Fibroblast of peridontal ligament (primary cell): ENCODE measurements at regions not wholly inside any gene's neighbourhood (a gene's known extent, or its start where the extent isn't known, plus 50 kb on each side); places are given as distances from the start of the nearest gene placed in this dataset.
"Not testable (repeated sequence)": the region's sequence is repeated elsewhere in the genome, so short reads cannot be mapped to it uniquely, and the experiment has no call there.

Experiments
- DNase-seq: peaks from one replicate; pipeline ENCODE4 v3.0.0-alpha.2; 2010; ENCODE audit errors: extremely low read depth

DNA sequence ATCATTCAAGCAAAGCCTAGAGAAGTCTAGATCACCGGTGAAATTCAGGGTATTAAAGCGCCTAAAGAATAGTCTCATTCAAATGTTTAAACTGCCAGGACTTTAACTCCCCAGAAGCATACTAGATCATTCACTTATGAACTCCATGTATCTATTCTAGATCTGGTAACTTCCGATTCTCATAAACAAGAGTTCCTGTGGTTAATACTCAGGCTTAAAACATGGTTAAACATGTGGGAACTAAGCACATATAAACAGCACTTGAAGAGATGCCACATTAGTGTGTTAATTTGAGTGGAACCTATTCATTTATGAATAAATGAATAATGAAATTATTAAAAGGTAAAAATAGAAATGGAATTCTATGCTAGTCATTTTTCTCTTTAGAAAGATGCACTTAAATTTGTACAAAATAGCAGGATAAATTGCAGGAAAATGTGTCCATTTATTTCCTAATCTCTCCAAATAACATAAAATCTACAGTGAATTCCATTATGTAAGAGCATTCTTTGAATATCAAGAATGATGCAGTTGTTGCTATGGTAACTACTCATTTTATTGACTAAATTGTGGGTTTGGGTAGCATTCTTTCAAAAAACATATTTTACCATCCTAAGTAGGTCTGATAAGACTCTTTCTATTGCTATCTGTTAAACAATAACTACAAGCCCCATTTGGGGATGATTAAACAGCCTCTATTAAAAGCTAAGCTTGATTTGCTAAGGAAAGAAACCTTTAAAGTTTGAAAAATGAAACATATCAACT lies 147.6 kb upstream of the TMEM168 start:
- DNase-seq = peak; percentile 80

- DNase-seq = no peak
Measured at GRCh38 chr7:112933598-112933997, 143.4 kb upstream of the TMEM168 start.

GRCh38 chr7:112930787-112931186 lies 140.6 kb upstream of the TMEM168 start:
- peak; percentile 94 for DNase-seq

DNA sequence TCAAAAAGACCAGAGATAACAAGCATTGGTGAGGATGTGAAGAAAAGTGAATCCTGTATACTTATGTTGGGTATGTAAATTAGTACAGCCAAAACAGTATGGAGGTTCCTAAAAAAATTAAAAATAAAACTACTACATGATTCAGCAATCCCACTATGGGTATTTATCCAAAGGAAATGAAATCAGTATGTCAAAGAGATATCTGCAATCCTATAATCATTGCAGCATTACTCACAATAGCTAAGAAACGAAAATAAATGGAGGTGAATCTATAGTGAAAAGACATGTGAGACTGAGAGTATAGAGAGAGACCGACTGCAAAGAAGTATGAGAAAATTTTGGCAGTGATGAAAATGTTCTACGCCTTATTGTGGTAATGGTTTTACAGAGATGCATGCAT lies 139.2 kb upstream of the TMEM168 start:
- peak; percentile 51 for DNase-seq

- no peak for DNase-seq
Measured at GRCh38 chr7:112926018-112926417, 135.8 kb upstream of the TMEM168 start.

DNA sequence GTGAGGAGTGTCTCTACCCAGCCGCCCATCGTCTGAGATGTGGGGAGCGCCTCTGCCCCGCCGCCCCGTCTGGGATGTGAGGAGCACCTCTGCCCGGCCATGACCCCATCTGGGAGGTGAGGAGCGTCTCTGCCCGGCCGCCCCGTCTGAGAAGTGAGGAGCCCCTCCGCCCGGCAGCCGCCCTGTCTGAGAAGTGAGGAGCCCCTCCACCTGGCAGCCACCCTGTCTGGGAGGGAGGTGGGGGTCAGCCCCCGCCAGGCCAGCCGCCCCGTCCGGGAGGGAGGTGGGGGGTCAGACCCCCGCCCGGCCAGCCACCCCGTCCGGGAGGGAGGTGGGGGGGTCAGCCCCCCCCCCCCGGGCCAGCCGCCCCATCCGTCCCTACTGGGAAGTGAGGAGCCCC lies 132.4 kb upstream of the TMEM168 start:
- DNase-seq = not testable (repeated sequence)

DNA sequence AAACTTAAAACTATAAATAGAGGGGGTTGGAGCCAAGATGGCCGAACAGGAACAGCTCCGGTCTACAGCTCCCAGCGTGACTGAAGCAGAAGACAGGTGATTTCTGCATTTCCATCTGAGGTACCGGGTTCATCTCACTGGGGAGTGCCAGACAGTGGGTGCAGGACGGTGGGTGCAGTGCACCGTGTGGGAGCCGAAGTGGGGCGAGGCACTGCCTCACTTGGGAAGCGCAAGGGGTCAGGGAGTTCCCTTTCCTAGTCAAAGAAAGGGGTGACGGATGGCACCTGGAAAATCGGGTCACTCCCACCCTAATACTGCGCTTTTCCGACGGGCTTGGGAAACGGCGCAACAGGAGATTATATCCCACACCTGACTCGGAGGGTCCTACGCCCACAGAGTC lies 126.2 kb upstream of the TMEM168 start:
- not testable (repeated sequence) for DNase-seq

DNA sequence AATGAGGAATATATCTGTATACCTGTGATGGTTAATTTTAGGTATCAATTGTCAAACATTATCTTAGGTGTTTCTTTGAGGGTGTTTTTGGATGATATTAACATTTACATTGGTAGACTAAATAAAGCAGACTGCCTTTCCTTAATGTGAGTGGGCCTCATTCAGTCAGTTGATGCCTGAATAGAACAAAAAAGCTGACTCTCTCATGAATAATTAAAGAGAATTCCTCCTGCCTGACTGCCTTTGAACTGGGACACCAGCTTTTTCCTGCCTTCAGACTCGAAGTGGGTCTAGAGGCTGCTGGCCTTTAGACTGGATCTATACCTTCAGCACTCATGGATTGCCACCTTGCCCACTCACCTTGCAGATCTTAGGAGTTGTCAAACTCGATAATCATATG lies 117.9 kb upstream of the TMEM168 start:
- DNase-seq = no peak

DNA sequence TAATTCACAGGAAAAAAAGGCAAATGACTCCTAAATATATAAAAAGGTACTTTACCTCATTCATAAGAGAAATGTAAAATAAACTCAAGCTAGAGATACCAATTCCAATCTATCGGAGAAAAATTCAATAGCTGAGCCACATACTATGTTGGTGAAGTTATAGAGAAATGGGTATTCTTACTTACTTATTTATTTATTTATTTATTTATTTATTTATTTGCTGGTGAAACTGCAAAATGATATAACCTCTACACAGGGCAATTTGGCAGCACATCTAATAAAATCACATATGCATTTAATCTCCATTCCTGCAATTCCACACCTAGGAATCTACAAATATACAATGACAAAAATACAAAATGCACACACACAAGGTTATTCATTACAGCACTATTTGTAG lies 117.5 kb upstream of the TMEM168 start:
- DNase-seq = no peak

- DNase-seq = no peak
Measured at GRCh38 chr7:112905950-112906349, 115.8 kb upstream of the TMEM168 start.

GRCh38 chr7:112905413-112905812 lies 115.2 kb upstream of the TMEM168 start:
- DNase-seq = no peak

GRCh38 chr7:112898432-112899290 lies 108.5 kb upstream of the TMEM168 start:
- DNase-seq = peak; percentile 85

DNA sequence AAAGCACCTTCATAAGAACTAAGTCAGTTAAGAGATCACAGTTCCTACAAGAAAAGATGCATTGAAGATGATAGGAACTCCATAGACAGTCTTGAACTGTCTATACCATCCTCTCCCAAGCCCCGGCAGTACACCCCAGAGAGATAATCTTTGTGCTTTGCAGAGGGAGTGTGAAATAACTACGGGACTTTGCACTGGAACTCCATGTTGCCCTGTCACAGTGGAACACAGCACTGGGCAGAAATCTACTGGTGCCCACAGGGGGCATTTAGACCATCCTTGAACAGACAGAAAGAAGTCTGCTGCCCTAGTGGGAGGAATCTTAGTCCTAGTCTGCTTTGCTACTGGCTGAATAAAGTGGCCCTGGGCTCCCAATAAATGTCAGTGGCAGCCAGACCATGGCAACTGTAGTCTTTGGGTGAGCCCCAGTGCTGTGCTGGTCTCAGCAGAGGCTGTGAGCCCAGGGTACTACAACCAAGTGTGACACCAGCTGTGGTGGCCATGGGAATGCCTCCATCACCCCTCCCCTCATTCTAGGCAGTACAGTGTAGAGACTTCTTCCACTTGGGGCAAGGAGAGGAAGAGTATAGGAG lies 107.7 kb upstream of the TMEM168 start:
- DNase-seq = no peak

DNA sequence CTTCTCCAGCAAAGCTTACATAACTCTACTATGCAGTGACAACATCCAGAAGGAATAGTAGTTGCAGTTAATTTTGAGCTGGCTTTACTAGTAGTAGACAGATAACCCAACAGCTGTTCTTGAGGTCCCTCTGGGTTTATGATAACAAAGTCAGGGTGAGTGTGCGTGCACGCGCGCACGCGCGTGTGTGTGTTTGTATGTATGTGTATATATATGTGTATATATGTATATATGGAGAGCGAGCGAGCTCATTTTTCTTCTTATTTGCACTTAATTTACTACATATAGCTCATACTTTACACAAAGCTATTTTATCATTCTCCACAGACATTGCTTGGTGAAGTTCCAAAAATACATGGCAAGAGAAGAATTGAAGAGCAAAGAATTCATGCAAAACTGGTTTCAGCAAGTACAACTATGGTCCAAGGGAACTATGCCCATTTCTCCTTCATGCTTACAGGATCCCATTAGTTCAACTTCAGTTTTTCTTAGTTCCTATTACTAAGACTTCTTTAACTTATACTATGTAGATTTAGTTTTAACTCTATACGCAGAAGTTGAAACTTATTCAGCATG lies 105.9 kb upstream of the TMEM168 start:
- DNase-seq = no peak

DNA sequence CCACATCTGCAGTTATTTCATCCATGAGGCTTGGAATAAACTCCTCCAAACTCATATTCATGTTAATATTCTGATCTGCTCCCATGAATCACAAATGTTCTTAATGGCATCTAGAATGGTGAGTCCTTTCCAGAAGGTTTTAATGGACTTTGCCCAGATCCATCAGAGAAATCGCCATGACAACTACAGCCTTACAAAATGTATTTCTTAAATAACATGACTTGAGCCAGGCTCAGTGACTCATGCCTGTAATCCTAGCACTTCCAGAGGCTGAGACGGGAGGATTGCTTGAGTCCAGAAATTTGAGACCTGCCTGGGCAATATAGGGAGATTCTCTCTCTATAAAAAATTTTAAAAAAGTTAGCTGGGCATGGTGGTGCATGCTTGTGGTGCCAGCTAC lies 102.1 kb upstream of the TMEM168 start:
- DNase-seq = peak; percentile 78

DNA sequence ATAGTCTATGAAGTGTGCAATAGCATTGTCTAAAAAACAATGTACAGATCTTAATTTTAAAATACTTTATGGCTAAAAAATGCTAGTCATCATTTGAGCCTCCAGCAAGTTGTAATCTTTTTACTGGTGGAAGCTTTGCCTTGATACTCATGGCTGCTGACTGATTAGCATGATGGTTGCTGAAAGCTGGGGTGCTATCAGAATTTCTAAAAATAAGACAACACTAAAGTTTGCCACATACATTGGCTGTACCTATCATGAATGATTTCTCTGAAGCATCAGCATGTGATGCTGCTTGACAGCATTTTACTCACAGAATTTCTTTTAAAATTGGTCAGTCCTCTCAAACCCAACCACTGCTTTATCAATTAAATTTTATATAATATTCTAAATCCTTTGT lies 101.5 kb upstream of the TMEM168 start:
- DNase-seq = no peak

DNA sequence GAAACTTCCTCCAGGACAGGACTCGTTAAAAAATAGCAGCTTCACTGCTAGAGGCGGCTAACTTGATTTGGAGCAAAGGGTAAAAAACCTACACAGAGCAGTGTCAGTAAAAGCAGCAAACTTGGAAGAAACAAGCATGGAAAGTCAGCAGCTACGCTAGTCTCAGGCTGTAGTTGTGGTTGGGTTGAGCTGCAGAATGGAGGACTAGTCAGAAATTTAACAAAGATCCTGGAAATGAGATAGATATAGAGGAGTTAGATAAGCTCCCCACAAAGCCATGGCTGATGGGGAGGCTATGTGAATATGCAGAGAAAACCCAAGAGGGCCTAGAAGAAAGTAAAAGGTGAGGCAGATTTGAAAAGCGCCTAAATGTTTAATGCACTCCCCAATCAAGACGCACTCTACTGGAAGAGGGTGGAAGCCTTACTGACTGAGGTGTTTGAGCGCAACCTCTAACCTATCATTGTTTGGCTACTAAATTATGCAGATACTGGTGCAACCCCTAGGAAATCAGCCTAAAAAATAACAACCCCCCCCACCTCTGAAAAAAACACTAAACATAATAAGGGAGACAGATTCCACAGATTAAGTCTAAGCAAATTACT lies 99.7 kb upstream of the TMEM168 start:
- DNase-seq = no peak

DNA sequence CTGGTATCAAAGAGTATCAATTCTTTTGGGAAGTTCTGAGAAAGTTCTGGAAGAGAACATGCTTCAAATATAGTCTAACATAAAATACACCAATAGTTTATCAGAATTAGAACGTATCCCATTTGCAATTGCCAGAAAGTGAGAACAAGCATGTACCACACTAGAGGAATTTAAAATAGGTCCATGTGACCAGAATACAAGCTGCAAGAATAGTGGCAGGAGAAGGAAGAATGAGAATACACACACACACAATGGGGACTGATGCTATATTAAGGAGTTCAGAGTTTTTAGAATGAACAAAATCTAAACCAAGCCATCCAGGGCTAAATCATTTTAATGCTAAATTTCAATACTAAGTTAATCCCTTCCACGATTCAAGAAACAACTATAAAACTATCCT lies 99.1 kb upstream of the TMEM168 start:
- DNase-seq = no peak

- no peak for DNase-seq
Measured at GRCh38 chr7:112888781-112889180, 98.6 kb upstream of the TMEM168 start.

- no peak for DNase-seq
Measured at GRCh38 chr7:112887976-112888375, 97.8 kb upstream of the TMEM168 start.

DNA sequence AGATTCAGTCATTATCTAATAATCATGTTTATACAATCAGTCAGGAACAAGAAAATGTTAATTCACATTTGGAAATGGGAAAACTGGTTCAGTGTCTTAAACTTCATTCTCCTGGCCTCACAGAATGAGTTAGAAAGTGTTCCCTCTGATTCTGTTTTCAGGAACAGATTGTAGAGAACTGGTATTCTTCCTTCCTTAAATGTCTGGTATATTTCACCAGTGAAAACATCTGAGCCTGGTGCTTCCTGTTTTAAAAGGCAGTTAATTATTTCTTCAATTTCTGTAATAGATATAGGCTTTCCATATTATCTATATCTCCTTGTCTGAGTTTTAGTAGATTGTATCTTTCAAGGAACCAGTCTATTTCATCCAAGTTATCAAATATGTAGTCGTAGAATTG lies 97.1 kb upstream of the TMEM168 start:
- DNase-seq = no peak

DNA sequence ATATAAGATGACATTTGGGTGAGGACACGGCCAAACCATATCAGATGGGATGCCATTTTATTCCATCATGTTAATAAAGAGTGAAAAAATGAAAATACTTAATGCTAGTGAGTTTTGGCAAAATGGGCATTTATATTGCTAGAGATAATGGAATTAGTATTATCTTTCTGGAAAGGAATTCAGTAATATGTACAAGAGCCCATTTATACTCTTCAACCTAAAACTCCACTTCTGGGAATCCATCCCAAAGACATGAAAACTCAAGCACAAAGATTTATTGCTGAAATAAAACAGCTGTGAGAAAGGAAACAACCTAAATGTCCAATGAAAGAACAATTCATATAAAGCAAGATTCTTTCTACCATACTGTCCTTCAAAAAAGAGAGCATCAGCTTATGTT lies 96.0 kb upstream of the TMEM168 start:
- DNase-seq = no peak
